Uterus (tissue), 3 donors: ENCODE measurements at regions not wholly inside any gene's neighbourhood (a gene's known extent, or its start where the extent isn't known, plus 50 kb on each side); places are given as distances from the start of the nearest gene placed in this dataset.
"Not testable (repeated sequence)": the region's sequence is repeated elsewhere in the genome, so short reads cannot be mapped to it uniquely, and the experiment has no call there.

ENCODE experiments used
- DNase-seq, 2 donors: peaks; one replicate each; pipeline ENCODE4 v3.0.0-alpha.2; 2019 to 2020
- H3K27ac ChIP-seq, 2 donors: fragments of 200-600 bp; sonication (generic); 1 replicate in 1 of 2; 2 replicates in 1 of 2; pipeline ENCODE4 v1.5.1; 2016 to 2018
- H3K27me3 ChIP-seq, 2 donors: fragments of 200-600 bp; sonication (generic); one replicate each; pipeline ENCODE4 v1.5.1; 2018 to 2019; ENCODE audit warnings: control low read depth in 1 of 2
- H3K36me3 ChIP-seq, 2 donors: fragments of 200-600 bp; sonication (generic); one replicate each; pipeline ENCODE4 v1.5.1; 2019; ENCODE audit warnings: control low read depth in 1 of 2
- H3K4me1 ChIP-seq, 2 donors: fragments of 200-600 bp; sonication (generic); one replicate each; pipeline ENCODE4 v1.5.1; 2018 to 2019; ENCODE audit warnings: control low read depth in 1 of 2
- H3K4me3 ChIP-seq, 2 donors: fragments of 200-600 bp; sonication (generic); 1 replicate in 1 of 2; 2 replicates in 1 of 2; pipeline ENCODE4 v1.5.1; 2018 to 2019; ENCODE audit warnings: mild to moderate bottlenecking in 1 of 2
- H3K9me3 ChIP-seq, 2 donors: fragments of 200-600 bp; sonication (generic); one replicate each; pipeline ENCODE4 v1.5.1; 2019; ENCODE audit warnings: control low read depth in 1 of 2
- CTCF ChIP-seq, 4 experiments: fragments of 200-600 bp in 2 of 4; fragments of 450-650 bp in 2 of 4; sonication (generic) in 2 of 4; IDR thresholded peaks; one replicate each; pipeline ENCODE4 v1.5.1; 2016 to 2019; ENCODE audit warnings: antibody characterized with exemption in 4 of 4, mild to moderate bottlenecking in 2 of 4, moderate library complexity in 1 of 4
- POLR2A ChIP-seq, 2 donors: fragments of 450-650 bp; IDR thresholded peaks; one replicate each; pipeline ENCODE4 v1.6.1; 2016; ENCODE audit warnings: antibody characterized with exemption in 2 of 2, mild to moderate bottlenecking in 1 of 2, moderate library complexity in 1 of 2
- intact Hi-C: fragments of 100-400 bp; cut with DNase I; formaldehyde crosslinking; loops from one replicate; pipeline ENCODE4 v1.15.1; 2023; ENCODE audit warnings: low total_unique reads
- donor health status: DM: yes; HTN: yes; CAD: no.

- no peaks in the 10 kb centered on the region for H3K4me1 ChIP-seq
- no peak overlapping the region for H3K4me3 ChIP-seq
- no peaks in the 10 kb centered on the region for H3K9me3 ChIP-seq
- no peak for DNase-seq
- intact Hi-C loops = no loop called here
- H3K27me3 ChIP-seq = no peaks in the 10 kb centered on the region
- no peak overlapping the region for H3K27ac ChIP-seq
- no peaks in the 10 kb centered on the region for H3K36me3 ChIP-seq
- TF ChIP-seq POLR2A (IDR thresholded peaks at IDR 0.05) (no peak), CTCF (IDR thresholded peaks at IDR 0.05) (no peak)
Measured at GRCh38 chr4:107366900-107367299, 330.8 kb upstream of the DKK2 start.

GRCh38 chr4:107366016-107366735 lies 330.1 kb upstream of the DKK2 start:
- Histone ChIP-seq H3K4me3 (no peak overlapping the region), H3K27me3 (no peaks in the 10 kb centered on the region), H3K9me3 (no peaks in the 10 kb centered on the region), H3K36me3 (no peaks in the 10 kb centered on the region), H3K27ac (no peak overlapping the region), H3K4me1 (no peaks in the 10 kb centered on the region)
- no peak for TF ChIP-seq POLR2A (IDR thresholded peaks at IDR 0.05)
- no peak for TF ChIP-seq CTCF (IDR thresholded peaks at IDR 0.05)
- intact Hi-C loops = no loop called here
- no peak for DNase-seq

- Histone ChIP-seq H3K36me3 (no peaks in the 10 kb centered on the region), H3K27ac (no peak overlapping the region), H3K9me3 (no peaks in the 10 kb centered on the region), H3K4me1 (no peaks in the 10 kb centered on the region), H3K27me3 (no peaks in the 10 kb centered on the region), H3K4me3 (no peak overlapping the region)
- no peak for DNase-seq
- intact Hi-C loops = no loop called here
- TF ChIP-seq POLR2A (IDR thresholded peaks at IDR 0.05) (no peak), CTCF (IDR thresholded peaks at IDR 0.05) (no peak)
Measured at GRCh38 chr4:107363125-107363524, 327.0 kb upstream of the DKK2 start.

GRCh38 chr4:107359208-107359607 lies 323.1 kb upstream of the DKK2 start:
- Histone ChIP-seq H3K9me3 (no peaks in the 10 kb centered on the region), H3K4me1 (no peaks in the 10 kb centered on the region), H3K27ac (no peak overlapping the region), H3K4me3 (no peak overlapping the region), H3K36me3 (no peaks in the 10 kb centered on the region), H3K27me3 (no peaks in the 10 kb centered on the region)
- no peak for TF ChIP-seq POLR2A (IDR thresholded peaks at IDR 0.05)
- TF ChIP-seq CTCF (IDR thresholded peaks at IDR 0.05) = no peak
- intact Hi-C loops = no loop called here
- DNase-seq = no peak

- intact Hi-C loops, H3K36me3 ChIP-seq, H3K27ac ChIP-seq, H3K4me1 ChIP-seq, DNase-seq, H3K4me3 ChIP-seq, H3K27me3 ChIP-seq, H3K9me3 ChIP-seq: not testable (repeated sequence)
Measured at GRCh38 chr4:107354304-107354703, 318.2 kb upstream of the DKK2 start.

GRCh38 chr4:107351196-107351595 lies 315.1 kb upstream of the DKK2 start:
- H3K27me3 ChIP-seq = no peaks in the 10 kb centered on the region
- H3K4me3 ChIP-seq = no peak overlapping the region
- intact Hi-C loops = no loop called here
- no peaks in the 10 kb centered on the region for H3K9me3 ChIP-seq
- DNase-seq = no peak
- H3K27ac ChIP-seq = no peak overlapping the region
- no peaks in the 10 kb centered on the region for H3K36me3 ChIP-seq
- H3K4me1 ChIP-seq = no peaks in the 10 kb centered on the region
- TF ChIP-seq POLR2A (IDR thresholded peaks at IDR 0.05) (no peak), CTCF (IDR thresholded peaks at IDR 0.05) (no peak)
